Neural cell (in vitro differentiated cells): ENCODE measurements at regions not wholly inside any gene's neighbourhood (a gene's known extent, or its start where the extent isn't known, plus 50 kb on each side); places are given as distances from the start of the nearest gene placed in this dataset.

Experiments used
- H2AFZ ChIP-seq: fragments of 200-600, 300-800 bp; sonication (generic), shearing (Covaris generic); 2 replicates; pipeline ENCODE4 v1.6.0; 2014; ENCODE audit warnings: low read depth, mild to moderate bottlenecking, antibody characterized with exemption, low read length, moderate library complexity
- H3F3A ChIP-seq: fragments of 200-600 bp; shearing (Covaris generic); 2 replicates; pipeline ENCODE4 v1.6.1; 2016; ENCODE audit warnings: mild to moderate bottlenecking, moderate library complexity, mixed read lengths, antibody characterized with exemption, low read length; ENCODE audit not compliant: insufficient read depth, poor library complexity, severe bottlenecking
- H3K27ac ChIP-seq: fragments of 200-600, 300-800 bp; sonication (generic), shearing (Covaris generic); 2 replicates; pipeline ENCODE4 v1.5.1; 2014; ENCODE audit warnings: mild to moderate bottlenecking, low read length, moderate library complexity
- H3K27me3 ChIP-seq: fragments of 300-800, 200-600 bp; sonication (generic), shearing (Covaris generic); 2 replicates; pipeline ENCODE4 v1.6.0; 2014; ENCODE audit warnings: mild to moderate bottlenecking, low read depth, low read length, moderate library complexity; ENCODE audit not compliant: insufficient read depth
- H3K36me3 ChIP-seq: fragments of 300-800, 200-600 bp; sonication (generic), shearing (Covaris generic); 2 replicates; pipeline ENCODE4 v1.5.1; 2014; ENCODE audit warnings: mild to moderate bottlenecking, antibody characterized with exemption, low read length, moderate library complexity; ENCODE audit not compliant: insufficient read depth
- H3K4me2 ChIP-seq: fragments of 300-800, 200-600 bp; sonication (generic), shearing (Covaris generic); 2 replicates; pipeline ENCODE4 v1.6.0; 2014; ENCODE audit warnings: mild to moderate bottlenecking, low read length
- H3K4me3 ChIP-seq: fragments of 300-800, 200-600 bp; sonication (generic), shearing (Covaris generic); 2 replicates; pipeline ENCODE4 v1.5.1; 2014; ENCODE audit warnings: mild to moderate bottlenecking, low read length, moderate library complexity
- H3K79me2 ChIP-seq: fragments of 200-600 bp; shearing (Covaris generic); replicated peaks from 2 replicates; pipeline ENCODE4 v1.6.0; 2014; ENCODE audit warnings: mild to moderate bottlenecking, low read length, moderate library complexity; ENCODE audit not compliant: insufficient read depth
- H3K9ac ChIP-seq: fragments of 300-800, 200-600 bp; sonication (generic), shearing (Covaris generic); 2 replicates; pipeline ENCODE4 v1.6.1; 2016; ENCODE audit warnings: mild to moderate bottlenecking, low read length, mixed read lengths
- H3K9me2 ChIP-seq: fragments of 200-600 bp; shearing (Covaris generic); 2 replicates; pipeline ENCODE4 v1.6.1; 2016; ENCODE audit warnings: mild to moderate bottlenecking, low read length, mixed read lengths; ENCODE audit not compliant: insufficient read depth
- H3K9me3 ChIP-seq: fragments of 200-600, 300-800 bp; sonication (generic), shearing (Covaris generic); 2 replicates; pipeline ENCODE4 v1.6.1; 2016; ENCODE audit warnings: mild to moderate bottlenecking, mixed run types, low read length, moderate library complexity, mixed read lengths
- H4K20me1 ChIP-seq: fragments of 200-600 bp; shearing (Covaris generic); 2 replicates; pipeline ENCODE4 v1.6.1; 2016; ENCODE audit warnings: mild to moderate bottlenecking, mixed run types; ENCODE audit not compliant: insufficient read depth
- CTCF ChIP-seq: fragments of 450-650 bp; IDR thresholded peaks from 2 replicates; pipeline ENCODE4 v1.5.1; 2014; ENCODE audit warnings: antibody characterized with exemption, mild to moderate bottlenecking, moderate library complexity; ENCODE audit not compliant: poor library complexity, severe bottlenecking
- EP300 ChIP-seq: fragments of 450-650 bp; conservative IDR thresholded peaks from 2 replicates; pipeline ENCODE4 v1.6.1; 2014; ENCODE audit warnings: antibody characterized with exemption, mild to moderate bottlenecking, moderate library complexity; ENCODE audit not compliant: poor library complexity, severe bottlenecking
- EZH2 ChIP-seq: fragments of 200-600, 300-800 bp; shearing (Covaris generic), sonication (generic); IDR thresholded peaks from 2 replicates; pipeline ENCODE4 v1.6.1; 2014; ENCODE audit warnings: antibody characterized with exemption, low read length, borderline replicate concordance, mild to moderate bottlenecking; ENCODE audit not compliant: insufficient read depth, poor library complexity, severe bottlenecking
- MXI1 ChIP-seq: fragments of 450-650 bp; conservative IDR thresholded peaks from 2 replicates; pipeline ENCODE4 v1.6.1; 2014; ENCODE audit warnings: antibody characterized with exemption, mild to moderate bottlenecking; ENCODE audit not compliant: poor library complexity, severe bottlenecking
- POLR2AphosphoS5 ChIP-seq: IDR thresholded peaks from 2 replicates; pipeline ENCODE4 v1.6.1; 2012
- RAD21 ChIP-seq: fragments of 450-650 bp; conservative IDR thresholded peaks from 2 replicates; pipeline ENCODE4 v1.6.1; 2014; ENCODE audit warnings: antibody characterized with exemption, mild to moderate bottlenecking, moderate library complexity
- REST ChIP-seq: IDR thresholded peaks from 2 replicates; pipeline ENCODE4 v1.6.1; 2012; ENCODE audit warnings: borderline replicate concordance
- SMC3 ChIP-seq: fragments of 450-650 bp; conservative IDR thresholded peaks from 2 replicates; pipeline ENCODE4 v1.6.1; 2014; ENCODE audit warnings: antibody characterized with exemption, mild to moderate bottlenecking, moderate library complexity; ENCODE audit not compliant: poor library complexity
- TAF1 ChIP-seq: IDR thresholded peaks from 2 replicates; pipeline ENCODE4 v1.6.1; 2012; ENCODE audit warnings: low read depth

- Histone ChIP-seq H3K27ac (no peak overlapping the region), H3F3A (no peaks in the 10 kb centered on the region), H3K27me3 (no peaks in the 10 kb centered on the region), H3K9me3 (no peaks in the 10 kb centered on the region), H4K20me1 (no peaks in the 10 kb centered on the region), H3K4me2 (no peak overlapping the region), H3K79me2 (no peaks in the 10 kb centered on the region), H3K4me3 (no peak overlapping the region), H3K36me3 (no peaks in the 10 kb centered on the region), H3K9ac (no peak overlapping the region), H2AFZ (no peak overlapping the region), H3K9me2 (no peaks in the 10 kb centered on the region)
- TF ChIP-seq REST (no peak), EZH2 (no peak)
These were observed 207.6 kb downstream of the ZNF462 start for GRCh38 chr9:107070586-107070985.

GRCh38 chr9:107078061-107078460, 205.0 kb upstream of the RAD23B start:
- H2AFZ ChIP-seq, result no peak overlapping the region
- no peak overlapping the region for H3K27ac ChIP-seq
- TF ChIP-seq RAD21, result no peak
- no peak for TF ChIP-seq MXI1
- no peak for TF ChIP-seq CTCF
- no peak for TF ChIP-seq EP300
- TF ChIP-seq REST, result no peak
- TF ChIP-seq POLR2AphosphoS5, result no peak
- no peak for TF ChIP-seq EZH2
- no peak for TF ChIP-seq TAF1
- no peak for TF ChIP-seq SMC3
- H3K9ac ChIP-seq, result no peak overlapping the region
- H3K9me3 ChIP-seq, result no peaks in the 10 kb centered on the region
- H3K4me2 ChIP-seq, result no peak overlapping the region
- H4K20me1 ChIP-seq, result no peaks in the 10 kb centered on the region
- no peaks in the 10 kb centered on the region for H3K9me2 ChIP-seq
- no peaks in the 10 kb centered on the region for H3K27me3 ChIP-seq
- H3K36me3 ChIP-seq, result no peaks in the 10 kb centered on the region
- no peak overlapping the region for H3K4me3 ChIP-seq
- no peaks in the 10 kb centered on the region for H3F3A ChIP-seq
- no peaks in the 10 kb centered on the region for H3K79me2 ChIP-seq
